ENCODE measurements at regions not wholly inside any gene's neighbourhood (a gene's known extent, or its start where the extent isn't known, plus 50 kb on each side); places are given as distances from the start of the nearest gene placed in this dataset.
"Not testable (repeated sequence)": the region's sequence is repeated elsewhere in the genome, so short reads cannot be mapped to it uniquely, and the experiment has no call there.

DNA sequence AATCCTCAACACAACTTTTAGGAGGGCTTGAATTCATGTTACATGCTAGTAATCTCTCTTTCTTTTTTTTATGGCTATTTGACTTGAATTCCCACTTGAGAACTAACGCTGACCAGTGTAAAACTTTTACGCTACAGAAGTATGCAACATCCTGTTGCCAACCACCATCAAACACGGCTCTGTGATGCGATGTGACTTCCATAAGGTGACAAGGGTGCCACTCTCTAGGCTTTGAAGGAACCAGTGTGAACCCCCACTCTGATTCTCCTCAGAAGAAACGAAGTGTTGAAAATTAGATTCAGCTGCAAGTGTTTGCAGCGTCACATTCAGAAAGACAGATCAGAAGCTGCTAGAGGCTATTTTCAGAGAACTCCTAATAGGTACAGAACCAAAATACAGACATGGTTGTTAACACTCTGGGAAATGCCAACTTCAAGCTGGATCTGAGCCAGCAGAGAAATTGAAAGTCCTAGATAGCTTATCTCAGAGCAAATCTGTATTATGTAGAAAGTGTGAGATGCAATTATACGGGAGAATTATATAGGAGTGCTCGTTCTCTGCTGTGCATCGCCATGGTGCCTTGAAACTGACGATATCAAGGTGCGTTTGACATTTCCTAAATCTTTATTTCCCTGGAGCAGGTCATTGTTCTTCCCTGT, 271.2 kb downstream of the LPIN1 start:
- DNase-seq (ENCODE audit: low read depth in 1 of 2, low spot score in 1 of 2), result no peak

- DNase-seq (ENCODE audit: low read depth in 1 of 2, low spot score in 1 of 2), result not testable (repeated sequence)
Measured at GRCh38 chr2:12018726-12019125, 272.3 kb downstream of the LPIN1 start.

GRCh38 chr2:12020833-12021469, 274.5 kb downstream of the LPIN1 start:
- no peak for DNase-seq (ENCODE audit: low read depth in 1 of 2, low spot score in 1 of 2)

- DNase-seq (ENCODE audit: low read depth in 1 of 2, low spot score in 1 of 2), result not testable (repeated sequence)
Measured at GRCh38 chr2:12024197-12024907, 277.9 kb downstream of the LPIN1 start.

- DNase-seq (ENCODE audit: low read depth in 1 of 2, low spot score in 1 of 2), result no peak
Measured at GRCh38 chr2:12027136-12027535, 280.7 kb downstream of the LPIN1 start.

- DNase-seq (ENCODE audit: low read depth in 1 of 2, low spot score in 1 of 2), result no peak
Measured at GRCh38 chr2:12031866-12032265, 285.4 kb downstream of the LPIN1 start.

DNA sequence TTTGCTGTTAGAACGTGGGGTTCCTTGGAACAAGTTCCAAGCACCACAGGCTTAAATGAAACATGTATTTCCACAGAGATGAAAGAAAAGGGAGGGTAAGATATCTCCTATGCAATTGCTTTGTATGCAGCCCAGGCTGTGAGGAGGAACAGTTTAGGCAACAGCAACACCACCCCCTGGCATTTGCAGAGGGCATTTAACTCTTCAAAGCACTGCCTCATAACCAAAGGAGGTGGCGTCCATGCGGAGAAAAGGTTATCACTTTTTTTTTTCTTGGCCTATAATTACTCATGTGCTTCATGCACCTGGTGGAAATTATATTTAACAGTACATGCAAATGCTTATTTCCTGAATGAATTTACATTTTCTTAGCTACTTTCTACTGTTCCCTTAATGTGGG, 286.0 kb downstream of the LPIN1 start:
- DNase-seq (ENCODE audit: low read depth in 1 of 2, low spot score in 1 of 2), result no peak

DNA sequence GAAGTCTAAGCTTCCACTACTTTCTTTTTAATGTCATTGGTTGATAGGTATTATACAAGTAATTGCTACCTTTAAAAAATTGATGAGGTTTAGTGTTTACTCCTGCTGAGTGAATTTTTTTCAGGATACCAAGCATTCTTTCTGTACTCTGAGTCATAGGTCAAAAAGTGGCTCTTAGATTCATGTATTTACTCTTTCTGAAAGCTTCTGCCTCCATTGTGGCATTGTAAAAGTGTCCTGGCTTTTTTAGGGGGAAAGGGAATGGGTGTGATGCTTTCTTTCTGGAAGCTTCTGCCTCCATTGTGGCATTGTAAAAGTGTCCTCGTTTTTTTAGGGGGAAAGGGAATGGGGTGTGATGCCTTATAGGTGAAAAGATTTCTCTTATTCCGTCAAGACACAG, 286.5 kb downstream of the LPIN1 start:
- no peak for DNase-seq (ENCODE audit: low read depth in 1 of 2, low spot score in 1 of 2)

DNA sequence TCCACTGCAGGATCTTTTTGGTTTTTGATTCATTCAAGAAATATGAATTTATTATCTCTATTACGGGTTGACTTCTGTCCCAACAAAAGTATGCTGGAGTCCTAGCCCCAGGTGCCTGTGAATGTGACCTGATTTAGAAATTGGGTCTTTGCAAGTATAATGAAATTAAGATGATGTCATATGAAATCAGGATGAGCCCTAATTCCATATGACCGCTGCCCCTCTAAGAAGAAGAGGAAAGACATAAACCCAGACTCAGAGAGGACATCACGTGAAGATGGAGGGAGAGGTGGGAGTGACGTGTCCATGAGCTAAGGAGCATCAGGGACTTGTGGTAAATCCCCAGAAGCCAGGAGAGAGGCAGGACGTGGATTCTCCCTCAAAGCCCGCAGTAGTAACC, 287.1 kb downstream of the LPIN1 start:
- no peak for DNase-seq (ENCODE audit: low read depth in 1 of 2, low spot score in 1 of 2)

DNA sequence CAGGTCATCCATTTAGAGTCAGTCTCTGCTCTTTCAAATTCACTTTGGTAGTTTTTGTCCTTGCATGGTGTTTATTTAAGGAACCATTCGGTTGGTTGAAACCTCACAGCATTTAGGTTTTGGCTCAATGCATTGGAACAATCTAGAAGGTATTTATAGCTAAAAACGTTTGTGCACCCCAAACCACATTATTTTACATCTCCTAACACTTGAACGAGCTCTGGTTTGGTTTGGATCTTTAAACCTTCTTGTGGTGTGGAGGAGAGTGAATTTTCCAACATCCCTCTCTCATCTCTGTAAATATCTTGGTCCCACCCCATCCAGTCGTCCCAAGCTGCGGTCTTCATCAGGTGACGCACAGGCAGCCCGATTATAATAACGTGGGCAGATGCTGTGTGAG, 287.9 kb downstream of the LPIN1 start:
- no peak for DNase-seq (ENCODE audit: low read depth in 1 of 2, low spot score in 1 of 2)

GRCh38 chr2:12035029-12035720, 288.7 kb downstream of the LPIN1 start:
- DNase-seq (ENCODE audit: low read depth in 1 of 2, low spot score in 1 of 2), result no peak

- DNase-seq (ENCODE audit: low read depth in 1 of 2, low spot score in 1 of 2), result no peak
Measured at GRCh38 chr2:12035956-12036639, 289.7 kb downstream of the LPIN1 start.

GRCh38 chr2:12036640-12036983, 290.2 kb downstream of the LPIN1 start:
- no peak for DNase-seq (ENCODE audit: low read depth in 1 of 2, low spot score in 1 of 2)

DNA sequence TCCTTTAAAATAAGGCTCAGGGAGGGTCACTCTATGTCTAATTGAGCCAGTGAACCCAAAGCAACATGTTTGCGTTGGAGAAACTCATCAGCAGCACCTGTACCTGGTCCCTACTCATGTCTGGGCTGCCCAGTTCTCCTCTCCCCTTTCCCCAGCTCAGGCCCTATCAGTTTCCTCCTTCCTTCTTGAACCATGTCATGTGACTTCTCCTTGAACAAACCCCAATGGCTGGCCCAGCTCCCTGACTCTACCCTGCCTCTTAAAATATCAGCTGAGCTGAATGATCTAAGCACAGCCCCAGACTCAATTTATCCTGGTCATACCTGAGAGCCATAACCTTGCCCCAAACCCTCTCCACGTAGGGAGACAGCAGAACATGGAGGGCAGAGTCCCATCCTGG, 290.9 kb downstream of the LPIN1 start:
- DNase-seq (ENCODE audit: low read depth in 1 of 2, low spot score in 1 of 2), result no peak

DNA sequence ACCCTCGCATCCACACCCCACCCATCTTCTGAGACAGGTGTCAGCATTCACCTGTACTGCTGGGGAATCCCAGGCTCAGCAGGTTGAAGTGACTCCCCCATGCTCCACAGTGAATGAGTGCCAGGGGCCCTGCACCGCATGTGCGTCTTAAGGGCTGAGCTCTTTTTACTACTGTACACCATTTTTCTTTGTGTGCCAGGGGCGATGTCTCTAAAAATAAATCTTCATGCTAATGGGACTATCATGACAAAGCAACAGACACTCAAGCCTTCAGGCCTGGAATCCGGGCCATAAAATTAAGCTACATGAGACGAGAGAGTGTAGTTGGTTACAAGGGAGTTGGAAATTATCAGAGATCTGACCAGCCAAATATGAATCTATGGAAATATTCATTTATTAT, 294.8 kb downstream of the LPIN1 start:
- DNase-seq (ENCODE audit: low read depth in 1 of 2, low spot score in 1 of 2), result no peak

GRCh38 chr2:12043131-12043530, 296.7 kb downstream of the LPIN1 start:
- no peak for DNase-seq (ENCODE audit: low read depth in 1 of 2, low spot score in 1 of 2)

- DNase-seq (ENCODE audit: low read depth in 1 of 2, low spot score in 1 of 2), result no peak
Measured at GRCh38 chr2:12044857-12045256, 298.4 kb downstream of the LPIN1 start.

- DNase-seq (ENCODE audit: low read depth in 1 of 2, low spot score in 1 of 2), result no peak
Measured at GRCh38 chr2:12045864-12046291, 299.4 kb downstream of the LPIN1 start.

- no peak for DNase-seq (ENCODE audit: low read depth in 1 of 2, low spot score in 1 of 2)
Measured at GRCh38 chr2:12046641-12047040, 300.2 kb downstream of the LPIN1 start.

- DNase-seq (ENCODE audit: low read depth in 1 of 2, low spot score in 1 of 2), result no peak
Measured at GRCh38 chr2:12047761-12048160, 301.3 kb downstream of the LPIN1 start.

- DNase-seq (ENCODE audit: low read depth in 1 of 2, low spot score in 1 of 2), result no peak
Measured at GRCh38 chr2:12048550-12048949, 302.1 kb downstream of the LPIN1 start.

All from activated T-helper 1 cell treated with anti-CD3 and anti-CD28 coated beads, Interleukin-2, amount 50 U/mL, for 16 hours (primary cell).